ENCODE measurements at regions not wholly inside any gene's neighbourhood (a gene's known extent, or its start where the extent isn't known, plus 50 kb on each side); places are given as distances from the start of the nearest gene placed in this dataset.

- DNase-seq, result no peak
Measured at GRCh38 chrX:85517994-85518718, 138.7 kb upstream of the POF1B start.

DNA sequence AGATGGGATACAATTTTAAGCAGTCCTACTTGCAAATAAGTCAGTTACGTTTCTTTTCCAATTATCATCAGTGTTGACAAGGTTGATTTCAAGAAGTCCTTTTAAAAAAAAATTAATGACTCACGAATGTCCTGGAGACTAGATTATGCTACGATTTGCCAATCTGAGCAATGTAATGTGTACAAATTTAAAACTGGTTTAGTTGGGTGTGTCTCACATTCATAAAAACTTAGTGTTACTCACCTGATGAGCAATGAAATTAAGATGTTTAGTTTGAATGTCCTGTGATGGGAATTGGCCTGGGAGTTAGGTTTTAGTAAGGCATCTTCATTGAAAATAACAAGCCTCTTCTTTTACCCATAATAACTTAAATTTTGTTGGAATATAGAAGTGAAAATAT is 136.7 kb upstream of the POF1B start:
- DNase-seq, result no peak

- DNase-seq, result no peak
Measured at GRCh38 chrX:85506871-85507270, 127.4 kb upstream of the POF1B start.

GRCh38 chrX:85505801-85506200 is 126.3 kb upstream of the POF1B start:
- no peak for DNase-seq

DNA sequence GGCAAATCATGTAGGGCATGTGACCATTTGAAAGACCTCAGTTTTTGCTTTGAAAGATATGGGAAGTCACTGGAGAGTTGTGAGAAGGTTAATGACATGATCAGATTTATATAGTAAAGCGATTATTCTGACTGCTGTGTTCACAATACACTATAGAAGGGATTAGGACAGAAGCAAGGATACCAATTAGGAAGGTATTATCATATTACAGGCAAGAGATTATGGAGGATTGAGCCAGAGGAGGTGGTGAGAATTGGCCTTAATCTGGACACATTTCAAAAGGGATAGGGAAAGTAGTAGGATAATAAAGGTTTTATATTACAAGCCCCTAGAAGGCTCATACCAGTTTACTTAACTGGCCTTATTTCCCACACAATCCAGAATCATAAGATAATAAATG is 124.9 kb upstream of the POF1B start:
- DNase-seq, result no peak

DNA sequence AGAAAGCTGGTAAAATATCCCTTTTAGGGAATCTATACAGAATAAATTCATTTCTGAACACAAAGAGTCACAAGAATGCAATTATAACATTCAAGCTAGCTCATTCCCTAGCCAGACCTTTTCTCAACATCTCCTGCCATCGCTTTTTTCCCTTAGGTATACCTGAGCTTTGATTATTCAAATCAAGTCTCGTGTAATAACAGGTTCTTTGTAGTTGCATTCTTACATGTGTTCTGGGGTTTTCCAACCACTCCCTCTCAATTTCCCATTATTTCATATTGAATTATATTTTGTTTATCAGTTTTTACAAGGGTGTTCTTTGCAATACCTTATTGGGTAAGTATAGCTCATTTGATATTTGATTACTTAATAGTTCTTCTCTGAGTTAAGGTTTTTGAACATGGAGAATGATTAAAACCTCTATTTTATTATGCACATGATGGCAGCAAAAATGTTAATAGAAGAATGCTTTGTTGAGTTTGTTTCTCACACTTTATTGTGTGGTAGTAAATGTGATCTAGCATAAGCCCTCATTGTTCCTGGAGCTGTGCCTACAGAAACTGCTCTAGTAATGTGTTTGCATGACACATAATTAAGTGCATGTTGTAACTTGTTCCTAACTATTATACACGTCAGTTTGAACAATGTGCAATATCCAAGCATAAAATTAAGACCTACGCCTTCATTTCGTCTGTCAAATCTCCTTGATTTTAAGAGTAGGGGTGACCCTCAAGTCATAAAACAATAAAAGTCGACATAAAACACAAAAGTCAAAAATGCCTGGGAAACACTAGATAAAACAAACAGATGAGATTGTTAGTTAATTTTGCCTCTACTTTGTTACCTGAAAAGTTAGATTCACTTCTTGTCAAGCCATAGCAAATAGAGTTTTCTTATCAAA is 124.0 kb upstream of the POF1B start:
- no peak for DNase-seq

DNA sequence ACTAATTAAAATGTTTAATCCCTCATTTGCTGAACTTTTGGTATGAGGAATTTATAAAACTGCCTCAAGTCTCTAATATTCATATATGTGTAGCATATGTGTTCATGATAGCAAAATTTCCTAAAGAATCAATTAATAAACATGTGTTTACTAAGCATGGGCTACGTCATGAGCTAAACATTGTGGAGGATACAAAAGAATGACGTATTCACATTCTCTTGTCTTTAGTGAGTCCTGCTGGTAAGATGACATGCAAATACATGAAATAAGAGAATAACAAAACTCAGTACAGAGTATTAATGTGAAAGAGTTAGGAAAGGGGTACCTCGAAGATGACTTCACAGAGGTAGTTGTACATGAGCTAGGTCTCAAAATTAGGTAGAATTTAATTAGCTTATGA is 121.9 kb upstream of the POF1B start:
- no peak for DNase-seq

GRCh38 chrX:85499400-85499799 is 119.9 kb upstream of the POF1B start:
- DNase-seq, result no peak

DNA sequence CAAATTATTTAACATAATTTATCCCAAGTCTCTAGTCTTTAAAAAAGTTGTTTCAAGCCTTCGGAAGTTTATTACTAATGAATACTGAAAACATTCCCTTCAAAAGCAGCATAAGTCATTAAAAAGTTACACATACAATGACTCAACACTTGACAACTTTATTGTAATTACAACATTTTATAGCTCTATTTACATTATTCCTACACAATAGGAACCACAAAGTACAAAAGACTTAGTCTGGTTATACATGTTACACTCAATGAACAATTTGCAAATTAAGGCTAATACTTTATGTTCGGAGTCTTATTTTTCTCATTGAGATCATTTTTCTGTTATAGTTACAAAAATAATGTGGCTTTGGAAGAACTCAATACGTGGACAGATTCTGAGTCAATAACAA is 114.4 kb upstream of the POF1B start:
- no peak for DNase-seq

DNA sequence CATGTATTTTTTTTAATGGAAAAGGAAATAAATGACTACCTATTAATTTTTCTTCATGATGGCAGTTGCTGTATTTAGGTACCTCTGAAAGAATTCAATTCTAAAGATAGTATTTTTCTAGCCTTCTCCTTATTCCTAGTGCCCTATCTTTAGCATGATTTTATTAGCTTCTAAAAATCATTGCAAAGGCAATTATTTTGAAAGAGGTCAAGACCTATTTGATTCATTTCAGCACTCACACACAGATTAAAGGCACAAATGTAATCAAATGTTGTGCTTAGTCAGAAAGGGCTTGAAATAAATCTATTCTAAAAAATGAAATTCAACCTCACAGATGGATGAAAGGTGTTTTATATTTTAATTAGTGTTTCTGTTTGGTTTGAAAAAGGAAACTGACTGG is 74.8 kb upstream of the POF1B start:
- no peak for DNase-seq

DNA sequence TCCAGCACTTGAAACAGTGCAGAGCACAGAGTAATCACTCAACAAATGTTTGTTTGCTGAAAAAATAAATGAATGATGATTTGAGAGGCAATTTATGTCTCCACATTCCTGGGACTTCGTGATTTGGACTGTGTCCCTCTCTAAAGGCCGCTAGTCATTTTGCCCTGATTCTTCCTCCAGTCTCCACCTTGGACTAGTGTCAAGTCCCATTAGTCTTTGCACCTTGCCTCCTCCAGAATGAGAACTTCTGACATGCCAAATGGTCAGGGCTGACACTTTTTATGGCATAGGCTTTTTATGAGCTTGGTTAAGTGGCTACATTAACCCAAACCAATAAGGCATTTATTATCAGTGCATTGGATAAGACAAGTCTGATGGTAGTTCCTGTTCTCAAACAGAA is 65.1 kb upstream of the POF1B start:
- DNase-seq, result no peak

All from fibroblast of upper back skin (primary cell).